PC-3 (cell line): ENCODE measurements at regions not wholly inside any gene's neighbourhood (a gene's known extent, or its start where the extent isn't known, plus 50 kb on each side); places are given as distances from the start of the nearest gene placed in this dataset.
A peak's percentile ranks its signal among the peaks of the same experiment; 100 is the strongest.

Source experiments
- ATAC-seq: fragments of 200-7000 bp; cut with Tn5 transposase; 2 replicates; pipeline ENCODE4 v1.9.1; 2020; ENCODE audit warnings: mild to moderate bottlenecking, moderate library complexity
- BruUV-seq: library from RNA; stranded (reverse); fragments of 400-500 nt; replicated peaks from 2 replicates; lab custom pipeline; 2021; lab: Mats Ljungman, UMichigan
- CTCF ChIA-PET: fragments of 300-600 bp; sonication (Branson Sonifier 250); formaldehyde crosslinking; loops from one replicate; lab custom pipeline; 2022; ENCODE audit warnings: antibody characterized with exemption; lab: Charles Lee
- POLR2A ChIA-PET: fragments of 300-600 bp; sonication (Branson Sonifier 250); formaldehyde crosslinking; loops from one replicate; lab custom pipeline; 2022; ENCODE audit warnings: antibody characterized with exemption; ENCODE audit not compliant: unreplicated experiment; lab: Charles Lee
- DNase-seq: peaks from one replicate; pipeline ENCODE4 v3.0.0-alpha.2; 2015
- H2AFZ ChIP-seq: fragments of 300-600 bp; sonication (generic); 2 replicates; pipeline ENCODE4 v1.6.0; 2016; ENCODE audit warnings: antibody characterized with exemption, low read length
- H3F3A ChIP-seq: fragments of 300-600 bp; sonication (generic); one replicate; pipeline ENCODE4 v1.6.0; 2017; ENCODE audit warnings: antibody characterized with exemption, low read length, control low read depth, mild to moderate bottlenecking; ENCODE audit not compliant: unreplicated experiment
- H3K27ac ChIP-seq: fragments of 300-600 bp; sonication (generic); 2 replicates; pipeline ENCODE4 v1.5.1; 2016; ENCODE audit warnings: mild to moderate bottlenecking, low read length
- H3K27me3 ChIP-seq: fragments of 300-600 bp; sonication (generic); 2 replicates; pipeline ENCODE4 v1.6.1; 2016; ENCODE audit warnings: low read length, mixed read lengths
- H3K36me3 ChIP-seq: fragments of 300-600 bp; sonication (generic); 2 replicates; pipeline ENCODE4 v1.6.1; 2016; ENCODE audit warnings: low read depth, mixed run types, low read length, mixed read lengths
- H3K4me1 ChIP-seq: fragments of 300-600 bp; sonication (generic); 2 replicates; pipeline ENCODE4 v1.5.1; 2016; ENCODE audit warnings: low read length; ENCODE audit not compliant: insufficient read depth
- H3K4me2 ChIP-seq: fragments of 300-600 bp; sonication (generic); 2 replicates; pipeline ENCODE4 v1.6.0; 2016; ENCODE audit warnings: low read length
- H3K4me3 ChIP-seq: fragments of 300-600 bp; sonication (generic); 2 replicates; pipeline ENCODE4 v1.5.1; 2016; ENCODE audit warnings: mild to moderate bottlenecking, low read length, mixed read lengths
- H3K79me2 ChIP-seq: fragments of 300-600 bp; sonication (generic); 2 replicates; pipeline ENCODE4 v1.6.1; 2017; ENCODE audit warnings: low read length, mixed read lengths
- H3K9ac ChIP-seq: fragments of 300-600 bp; sonication (generic); 2 replicates; pipeline ENCODE4 v1.6.0; 2016; ENCODE audit warnings: mild to moderate bottlenecking, low read length
- H3K9me2 ChIP-seq: fragments of 300-600 bp; sonication (generic); replicated peaks from 2 replicates; pipeline ENCODE4 v1.6.1; 2016; ENCODE audit warnings: mixed run types, low read length, mixed read lengths
- H3K9me3 ChIP-seq: fragments of 300-600 bp; sonication (generic); 2 replicates; pipeline ENCODE4 v1.6.1; 2016; ENCODE audit warnings: low read length, mixed read lengths
- H4K20me1 ChIP-seq: fragments of 300-600 bp; sonication (generic); 2 replicates; pipeline ENCODE4 v1.6.1; 2016; ENCODE audit warnings: low read length, mixed read lengths
- EZH2 ChIP-seq: fragments of 300-600 bp; sonication (generic); IDR thresholded peaks from one replicate; pipeline ENCODE4 v1.6.1; 2017; ENCODE audit warnings: antibody characterized with exemption, mild to moderate bottlenecking, low read length; ENCODE audit not compliant: unreplicated experiment
- EZH2phosphoT487 ChIP-seq: fragments of 300-600 bp; sonication (generic); IDR thresholded peaks from 2 replicates; pipeline ENCODE4 v1.6.1; 2018; ENCODE audit warnings: mild to moderate bottlenecking, antibody characterized with exemption, low read length, borderline replicate concordance
- intact Hi-C: fragments of 100-400 bp; cut with micrococcal nuclease; formaldehyde crosslinking; loops from 2 replicates; pipeline ENCODE4 v1.9.0; 2023
- TF ChIP-seq, protein P1 (sequence below): fragments of 300-600 bp; sonication (generic); conservative IDR thresholded peaks from 2 replicates; pipeline ENCODE4 v1.5.1; 2017; ENCODE audit warnings: antibody characterized with exemption, low read depth, mild to moderate bottlenecking, low read length

DNA sequence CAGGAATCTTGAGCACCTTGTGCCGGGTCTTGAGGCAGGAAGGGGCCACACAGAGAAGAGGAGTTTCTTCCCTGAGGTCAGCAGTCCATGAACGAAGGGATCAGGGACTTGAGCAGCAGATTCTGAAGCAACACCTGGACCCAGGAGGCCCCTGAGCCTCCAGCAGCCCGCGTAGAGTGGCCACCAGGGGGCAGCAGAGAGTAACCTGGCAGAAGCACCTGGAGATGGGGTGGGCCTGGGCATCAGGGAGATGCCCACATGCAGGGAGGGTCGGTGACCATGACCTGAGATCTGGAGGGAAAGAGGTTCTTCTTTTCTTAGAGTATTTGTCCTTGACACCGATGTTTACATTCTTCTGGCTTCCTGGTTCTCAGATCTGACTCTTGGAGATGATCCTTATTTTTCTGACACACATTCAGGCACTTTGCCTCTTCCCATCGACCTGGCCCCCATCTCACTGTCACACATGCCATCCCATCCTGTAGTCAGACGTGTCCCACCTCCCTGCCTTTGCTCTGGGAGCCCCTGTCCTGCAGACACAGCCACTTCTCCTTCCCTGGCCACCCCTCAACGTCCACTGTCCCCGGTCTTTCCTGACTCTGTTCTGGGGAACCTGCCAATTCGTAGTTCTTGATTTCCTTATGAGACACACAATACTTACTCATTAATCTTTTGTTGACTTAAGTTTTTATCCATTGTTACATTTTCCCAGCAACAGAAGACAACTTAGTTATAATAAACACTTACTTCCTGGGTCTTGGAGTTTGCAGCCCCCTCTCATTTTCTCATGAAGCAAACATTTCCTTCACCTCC is 66.5 kb downstream of the GGTLC2 start:
- no peaks in the 10 kb centered on the region for H3K9me2 ChIP-seq
- H3K27ac ChIP-seq, result peak overlapping the region; percentile 93
- no peak overlapping the region for H2AFZ ChIP-seq
- H3F3A ChIP-seq, result no peaks in the 10 kb centered on the region
- H3K4me2 ChIP-seq, result peak overlapping the region; percentile 51
- TF ChIP-seq, protein P1, sequence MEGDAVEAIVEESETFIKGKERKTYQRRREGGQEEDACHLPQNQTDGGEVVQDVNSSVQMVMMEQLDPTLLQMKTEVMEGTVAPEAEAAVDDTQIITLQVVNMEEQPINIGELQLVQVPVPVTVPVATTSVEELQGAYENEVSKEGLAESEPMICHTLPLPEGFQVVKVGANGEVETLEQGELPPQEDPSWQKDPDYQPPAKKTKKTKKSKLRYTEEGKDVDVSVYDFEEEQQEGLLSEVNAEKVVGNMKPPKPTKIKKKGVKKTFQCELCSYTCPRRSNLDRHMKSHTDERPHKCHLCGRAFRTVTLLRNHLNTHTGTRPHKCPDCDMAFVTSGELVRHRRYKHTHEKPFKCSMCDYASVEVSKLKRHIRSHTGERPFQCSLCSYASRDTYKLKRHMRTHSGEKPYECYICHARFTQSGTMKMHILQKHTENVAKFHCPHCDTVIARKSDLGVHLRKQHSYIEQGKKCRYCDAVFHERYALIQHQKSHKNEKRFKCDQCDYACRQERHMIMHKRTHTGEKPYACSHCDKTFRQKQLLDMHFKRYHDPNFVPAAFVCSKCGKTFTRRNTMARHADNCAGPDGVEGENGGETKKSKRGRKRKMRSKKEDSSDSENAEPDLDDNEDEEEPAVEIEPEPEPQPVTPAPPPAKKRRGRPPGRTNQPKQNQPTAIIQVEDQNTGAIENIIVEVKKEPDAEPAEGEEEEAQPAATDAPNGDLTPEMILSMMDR, result peak; percentile 93
- no peak for TF ChIP-seq EZH2
- ChIA-PET POLR2A (no interaction called here), CTCF (no interaction called here)
- H3K27me3 ChIP-seq, result no peaks in the 10 kb centered on the region
- no peak overlapping the region for H3K4me3 ChIP-seq
- no peaks in the 10 kb centered on the region for H3K79me2 ChIP-seq
- H3K9me3 ChIP-seq, result no peaks in the 10 kb centered on the region
- no peaks in the 10 kb centered on the region for H4K20me1 ChIP-seq
- intact Hi-C loops, result loop anchor here (5.0 kb wide), 1 partner anchor 36 kb away; no protein-coding TSS in a partner anchor
- DNase-seq, result peak; percentile 71
- peaks cover 30% of the 10 kb centered on the region for H3K4me1 ChIP-seq
- no TSS peak for BruUV-seq
- H3K9ac ChIP-seq, result peak overlapping the region; percentile 60
- H3K36me3 ChIP-seq, result no peaks in the 10 kb centered on the region
- peak; percentile 58 for ATAC-seq

DNA sequence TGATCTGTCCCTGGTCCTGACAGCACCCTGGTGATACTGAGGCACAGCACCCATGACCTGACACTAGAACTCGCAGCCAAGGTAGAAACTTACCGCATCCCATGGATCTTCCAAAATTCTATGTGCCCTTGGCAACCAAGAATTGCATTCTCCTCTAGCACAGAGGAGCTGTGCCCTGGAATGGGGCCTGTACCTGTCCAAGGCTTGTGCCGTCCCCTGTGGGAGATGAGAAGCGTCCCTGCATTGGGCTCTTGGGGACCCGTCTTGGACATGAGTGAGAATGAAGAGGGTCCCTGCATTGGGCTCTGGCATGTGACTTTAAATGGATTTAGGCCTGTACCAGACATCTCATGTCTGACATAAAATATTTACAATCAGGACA is 67.1 kb downstream of the GGTLC2 start:
- BruUV-seq, result no TSS peak
- H4K20me1 ChIP-seq, result no peaks in the 10 kb centered on the region
- H3F3A ChIP-seq, result no peaks in the 10 kb centered on the region
- POLR2A ChIA-PET, result no interaction called here
- DNase-seq (no peak), ATAC-seq (peak; percentile 5; the same call in 1 of the 2 replicates)
- H3K9me2 ChIP-seq, result no peaks in the 10 kb centered on the region
- H2AFZ ChIP-seq, result no peak overlapping the region
- intact Hi-C loops, result loop anchor here (5.0 kb wide), 1 partner anchor 36 kb away; no protein-coding TSS in a partner anchor
- H3K36me3 ChIP-seq, result no peaks in the 10 kb centered on the region
- H3K4me1 ChIP-seq, result peaks cover 30% of the 10 kb centered on the region
- peak overlapping the region; percentile 93 for H3K27ac ChIP-seq
- H3K4me2 ChIP-seq, result peak overlapping the region; percentile 51
- H3K79me2 ChIP-seq, result no peaks in the 10 kb centered on the region
- CTCF ChIA-PET, result no interaction called here
- TF ChIP-seq, protein P1, result no peak
- no peak for TF ChIP-seq EZH2
- H3K4me3 ChIP-seq, result no peak overlapping the region
- no peaks in the 10 kb centered on the region for H3K27me3 ChIP-seq
- H3K9ac ChIP-seq, result peak overlapping the region; percentile 60
- H3K9me3 ChIP-seq, result no peaks in the 10 kb centered on the region

DNA sequence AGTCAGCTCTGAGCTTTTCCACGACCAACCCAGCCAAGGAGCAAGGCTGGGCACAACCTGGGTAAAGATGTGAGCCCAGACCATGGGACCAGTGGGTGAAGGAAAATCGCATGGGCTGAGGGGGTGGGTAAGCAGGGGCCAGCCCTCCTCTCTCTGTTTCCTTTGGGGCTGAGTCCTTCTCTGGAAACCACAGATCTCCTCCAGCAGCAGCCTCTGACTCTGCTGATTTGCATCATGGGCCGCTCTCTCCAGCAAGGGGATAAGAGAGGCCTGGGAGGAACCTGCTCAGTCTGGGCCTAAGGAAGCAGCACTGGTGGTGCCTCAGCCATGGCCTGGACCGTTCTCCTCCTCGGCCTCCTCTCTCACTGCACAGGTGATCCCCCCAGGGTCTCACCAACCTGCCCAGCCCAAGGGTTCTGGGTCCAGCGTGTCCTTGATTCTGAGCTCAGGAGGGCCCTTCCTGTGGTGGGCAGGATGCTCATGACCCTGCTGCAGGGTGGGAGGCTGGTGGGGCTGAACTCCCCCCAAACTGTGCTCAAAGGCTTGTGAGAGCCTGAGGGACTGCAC is 67.8 kb downstream of the GGTLC2 start:
- no peak for DNase-seq
- no peak overlapping the region for H2AFZ ChIP-seq
- TF ChIP-seq EZH2phosphoT487, result no peak
- TF ChIP-seq, protein P1, result no peak
- ATAC-seq, result no peak
- H3K4me2 ChIP-seq, result no peak overlapping the region
- H3K9me3 ChIP-seq, result no peaks in the 10 kb centered on the region
- ChIA-PET POLR2A (no interaction called here), CTCF (no interaction called here)
- BruUV-seq, result no TSS peak
- no peaks in the 10 kb centered on the region for H3K9me2 ChIP-seq
- no peaks in the 10 kb centered on the region for H3K27me3 ChIP-seq
- H3K36me3 ChIP-seq, result no peaks in the 10 kb centered on the region
- peak overlapping the region; percentile 60 for H3K9ac ChIP-seq
- H3K79me2 ChIP-seq, result no peaks in the 10 kb centered on the region
- no peaks in the 10 kb centered on the region for H4K20me1 ChIP-seq
- H3K27ac ChIP-seq, result peak overlapping the region; percentile 93
- no peak overlapping the region for H3K4me3 ChIP-seq
- intact Hi-C loops, result loop anchor here (5.0 kb wide), 1 partner anchor 35 kb away; no protein-coding TSS in a partner anchor
- no peaks in the 10 kb centered on the region for H3F3A ChIP-seq
- H3K4me1 ChIP-seq, result peaks cover 26% of the 10 kb centered on the region
